CD4-positive, alpha-beta T cell (primary cell): ENCODE measurements at regions not wholly inside any gene's neighbourhood (a gene's known extent, or its start where the extent isn't known, plus 50 kb on each side); places are given as distances from the start of the nearest gene placed in this dataset.

Experiments used
- ATAC-seq: fragments of 200-7000 bp; cut with Tn5 transposase; one replicate; pipeline ENCODE4 v1.10.0; 2022; ENCODE audit warnings: mild to moderate bottlenecking; ENCODE audit not compliant: poor library complexity
- CTCF ChIA-PET: fragments of 350-600 bp; sonication (Branson Sonifier 250); formaldehyde crosslinking; loops from one replicate; lab custom pipeline; 2021; ENCODE audit warnings: antibody characterized with exemption, inconsistent platforms; lab: Charles Lee
- POLR2A ChIA-PET: fragments of 350-600 bp; sonication (Branson Sonifier 250); formaldehyde crosslinking; loops from one replicate; lab custom pipeline; 2021; ENCODE audit warnings: antibody characterized with exemption, inconsistent platforms; lab: Charles Lee
- DNase-seq, 14 experiments: peaks; one replicate each; pipeline ENCODE4 v3.0.0-alpha.2; 2013 to 2020; ENCODE audit warnings: mixed read lengths in 2 of 14
- H3K27ac ChIP-seq, 2 donors: one replicate each; pipeline versions ENCODE4 v1.5.1 to v1.7.0; 2013; ENCODE audit warnings: low read length in 2 of 2, low read depth in 1 of 2, mild to moderate bottlenecking in 1 of 2
- H3K27me3 ChIP-seq, 2 experiments: 1 replicate in 1 of 2; 2 replicates in 1 of 2; pipeline versions ENCODE4 v1.6.1 to v1.7.0; 2013; ENCODE audit warnings: low read length in 2 of 2, control low read depth in 1 of 2, mild to moderate bottlenecking in 1 of 2, moderate library complexity in 1 of 2; ENCODE audit not compliant: insufficient read depth in 2 of 2, control insufficient read depth in 1 of 2
- H3K36me3 ChIP-seq: one replicate; pipeline ENCODE4 v1.6.1; 2013; ENCODE audit warnings: low read length, control low read depth; ENCODE audit not compliant: insufficient read depth
- H3K4me1 ChIP-seq: one replicate; pipeline ENCODE4 v1.6.1; 2013; ENCODE audit warnings: low read length, control low read depth; ENCODE audit not compliant: insufficient read depth
- H3K4me3 ChIP-seq: one replicate; pipeline ENCODE4 v1.5.1; 2013; ENCODE audit warnings: mild to moderate bottlenecking, low read length, moderate library complexity
- H3K9me3 ChIP-seq, 2 experiments: 1 replicate in 1 of 2; 2 replicates in 1 of 2; pipeline versions ENCODE4 v1.6.1 to v1.7.0; 2013; ENCODE audit warnings: low read length in 2 of 2, mild to moderate bottlenecking in 2 of 2, control low read depth in 1 of 2, moderate library complexity in 1 of 2; ENCODE audit not compliant: control insufficient read depth in 1 of 2, insufficient read depth in 1 of 2
- H3K27ac Mint-ChIP-seq: one replicate; pipeline ENCODE4 v1.8.0; 2020; ENCODE audit warnings: mixed read lengths
- H3K27me3 Mint-ChIP-seq: one replicate; pipeline ENCODE4 v1.8.0; 2021; ENCODE audit warnings: mixed read lengths
- H3K36me3 Mint-ChIP-seq: one replicate; pipeline ENCODE4 v1.8.0; 2021; ENCODE audit warnings: low read depth, mixed read lengths
- H3K4me1 Mint-ChIP-seq: one replicate; pipeline ENCODE4 v1.8.0; 2021; ENCODE audit warnings: low read depth, mixed read lengths
- H3K4me3 Mint-ChIP-seq: one replicate; pipeline ENCODE4 v1.8.0; 2020; ENCODE audit warnings: mild to moderate bottlenecking, mixed read lengths
- H3K9me3 Mint-ChIP-seq: one replicate; pipeline ENCODE4 v1.8.0; 2020; ENCODE audit warnings: mixed read lengths
- CTCF ChIP-seq: fragments of 200-600 bp; IDR thresholded peaks from one replicate; pipeline ENCODE4 v1.8.0; 2022; ENCODE audit warnings: antibody characterized with exemption, mild to moderate bottlenecking
- intact Hi-C, 2 experiments: fragments of 100-400 bp; cut with DNase I in 1 of 2; cut with micrococcal nuclease in 1 of 2; formaldehyde crosslinking; loops; one replicate each; pipeline versions ENCODE4 v1.15.1 to v1.9.0; 2023 to 2025; cut with DNase I, micrococcal nuclease

DNA sequence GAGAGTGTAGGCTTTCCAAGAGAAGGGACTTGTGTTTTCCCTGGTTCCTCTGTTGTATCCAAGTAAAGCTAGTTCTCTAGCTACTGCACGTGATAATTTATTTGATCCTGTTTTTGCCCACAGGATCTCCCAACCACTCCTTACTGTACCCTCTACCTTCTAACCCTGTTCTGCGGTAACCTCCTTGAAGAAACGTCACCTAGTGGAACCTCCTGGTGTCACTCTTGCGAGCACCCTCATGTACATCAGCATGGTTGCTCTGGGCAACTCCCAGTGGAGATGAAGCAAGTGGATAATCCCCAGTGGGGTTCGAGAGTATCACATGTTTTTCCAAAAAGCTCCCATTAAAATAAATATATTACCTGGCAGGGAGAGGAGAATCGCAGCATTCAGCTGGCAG lies 108.9 kb upstream of the CLMP start:
- no peak for ATAC-seq
- Mint-ChIP-seq H3K4me3 (peak overlapping the region; percentile 68), H3K27ac (peak overlapping the region; percentile 75), H3K27me3 (no peaks in the 10 kb centered on the region), H3K9me3 (no peaks in the 10 kb centered on the region), H3K36me3 (no peaks in the 10 kb centered on the region), H3K4me1 (peaks cover 37% of the 10 kb centered on the region)
- TF ChIP-seq CTCF, result no peak
- Histone ChIP-seq H3K4me1 (peaks cover 40% of the 10 kb centered on the region), H3K27me3 (no peaks in the 10 kb centered on the region), H3K9me3 (peaks cover 0 to 2% of the 10 kb centered on the region in 2 experiments), H3K27ac (peak overlapping the region in 1 of 2 donors; percentile 23), H3K4me3 (no peak overlapping the region), H3K36me3 (no peaks in the 10 kb centered on the region)
- ChIA-PET POLR2A (no interaction called here), CTCF (interaction anchor here (0.7 kb wide), 1 partner anchor 19 kb away, joined by 5 read pairs; no protein-coding TSS in a partner anchor)
- peak in 3 of 14 experiments; percentile 27 to 49 (median 40) for DNase-seq
- intact Hi-C loops, result loop anchor here in 1 of 2 experiments (5.0 kb wide), 1 partner anchor 103 kb away; no protein-coding TSS in a partner anchor

DNA sequence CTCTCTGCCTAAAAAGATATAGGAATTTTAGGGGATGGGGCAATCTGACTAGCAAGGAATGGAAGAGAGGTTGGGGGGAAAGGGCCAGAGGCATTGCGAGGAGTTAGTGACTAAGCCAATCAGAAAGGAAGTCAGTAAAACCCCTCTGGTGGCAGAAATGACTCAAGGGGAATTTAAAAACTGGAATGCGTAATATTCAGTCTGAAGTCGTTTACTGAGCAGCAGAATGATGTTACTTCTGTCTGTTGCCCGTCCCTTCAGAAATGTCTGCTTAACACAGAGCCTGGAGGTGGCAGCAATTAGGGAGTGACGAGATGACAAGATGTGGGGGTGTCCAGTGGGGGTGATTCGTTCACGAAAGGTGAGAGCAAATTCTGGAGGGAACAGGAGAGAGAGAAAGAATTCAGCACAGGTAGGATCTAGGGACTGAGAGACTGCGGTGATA lies 107.7 kb upstream of the CLMP start:
- Histone ChIP-seq H3K4me1 (peaks cover 40% of the 10 kb centered on the region), H3K36me3 (no peaks in the 10 kb centered on the region), H3K4me3 (no peak overlapping the region), H3K27ac (peak overlapping the region in 1 of 2 donors; percentile 13), H3K9me3 (peaks cover 0 to 6% of the 10 kb centered on the region in 2 experiments), H3K27me3 (no peaks in the 10 kb centered on the region)
- POLR2A ChIA-PET, result no interaction called here
- H3K27me3 Mint-ChIP-seq, result no peaks in the 10 kb centered on the region
- H3K9me3 Mint-ChIP-seq, result no peaks in the 10 kb centered on the region
- CTCF ChIA-PET, result no interaction called here
- ATAC-seq, result peak; percentile 20
- no peaks in the 10 kb centered on the region for H3K36me3 Mint-ChIP-seq
- H3K4me3 Mint-ChIP-seq, result peak overlapping the region; percentile 38
- peak in 3 of 14 experiments; percentile 19 to 68 (median 62) for DNase-seq
- intact Hi-C loops, result loop anchor here in 1 of 2 experiments (5.0 kb wide), 1 partner anchor 105 kb away; no protein-coding TSS in a partner anchor
- TF ChIP-seq CTCF, result no peak
- H3K4me1 Mint-ChIP-seq, result peaks cover 37% of the 10 kb centered on the region
- H3K27ac Mint-ChIP-seq, result peak overlapping the region; percentile 75

DNA sequence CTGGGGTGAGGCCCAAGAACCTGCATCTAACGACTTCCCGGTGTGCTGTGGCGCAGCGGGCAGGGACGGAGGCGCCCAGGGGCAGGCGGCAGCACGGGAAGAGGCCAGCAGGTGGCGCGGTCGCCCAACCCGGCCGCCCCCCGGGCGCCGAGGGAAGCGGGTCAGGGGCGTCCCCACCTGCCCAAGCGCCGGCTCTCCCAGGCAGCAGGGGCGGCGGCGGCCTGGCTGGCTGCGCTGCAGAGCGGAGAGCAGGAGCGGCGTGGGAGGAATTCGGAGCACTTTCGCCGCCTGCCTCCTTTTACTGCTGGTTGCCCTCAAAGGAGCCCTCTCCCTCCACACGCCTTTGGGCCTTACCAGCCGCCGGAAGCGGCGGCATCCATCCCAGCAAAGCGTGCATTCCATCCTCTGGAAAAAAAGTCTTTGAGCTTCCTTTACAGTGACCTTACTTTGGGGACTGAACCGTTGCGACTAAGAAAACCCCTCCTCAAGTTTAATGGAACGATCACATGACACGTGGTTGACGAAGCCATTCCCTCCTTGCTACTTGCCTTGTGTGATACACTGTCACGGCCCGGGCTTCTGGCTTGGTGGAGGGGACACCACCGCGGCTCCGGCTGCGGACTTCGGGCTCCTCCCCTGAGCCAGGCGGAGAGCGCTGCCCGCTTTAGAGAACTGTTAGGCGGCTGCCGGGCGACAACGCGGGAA lies 106.8 kb upstream of the CLMP start:
- Mint-ChIP-seq H3K9me3 (no peaks in the 10 kb centered on the region), H3K4me1 (peaks cover 37% of the 10 kb centered on the region)

More for the DNA sequence above, 106.8 kb upstream of the CLMP start:
- peak overlapping the region; percentile 7 for H3K27ac Mint-ChIP-seq
- H3K27me3 Mint-ChIP-seq, result no peaks in the 10 kb centered on the region
- peak overlapping the region; percentile 59 for H3K4me3 Mint-ChIP-seq
- Histone ChIP-seq H3K27ac (peak overlapping the region in 1 of 2 donors; percentile 13), H3K4me1 (peaks cover 40% of the 10 kb centered on the region), H3K9me3 (peaks cover 0 to 6% of the 10 kb centered on the region in 2 experiments), H3K4me3 (peak overlapping the region; percentile 61), H3K27me3 (no peaks in the 10 kb centered on the region), H3K36me3 (no peaks in the 10 kb centered on the region)
- no peaks in the 10 kb centered on the region for H3K36me3 Mint-ChIP-seq
- ATAC-seq (peak; percentile 77), DNase-seq (peak; percentile 26 to 85 (median 60))
- peak; percentile 85 for TF ChIP-seq CTCF
- ChIA-PET POLR2A (interaction anchor here (1.8 kb wide), 1 partner anchor 240 kb away, joined by 5 read pairs; the partner anchor contains the start of gene HSPA8), CTCF (no interaction called here)
- intact Hi-C loops, result loop anchor here (1.0 to 5.0 kb wide), 2 partner anchors 105 to 176 kb away; no protein-coding TSS in a partner anchor
